ENCODE measurements at regions not wholly inside any gene's neighbourhood (a gene's known extent, or its start where the extent isn't known, plus 50 kb on each side); places are given as distances from the start of the nearest gene placed in this dataset.

DNA sequence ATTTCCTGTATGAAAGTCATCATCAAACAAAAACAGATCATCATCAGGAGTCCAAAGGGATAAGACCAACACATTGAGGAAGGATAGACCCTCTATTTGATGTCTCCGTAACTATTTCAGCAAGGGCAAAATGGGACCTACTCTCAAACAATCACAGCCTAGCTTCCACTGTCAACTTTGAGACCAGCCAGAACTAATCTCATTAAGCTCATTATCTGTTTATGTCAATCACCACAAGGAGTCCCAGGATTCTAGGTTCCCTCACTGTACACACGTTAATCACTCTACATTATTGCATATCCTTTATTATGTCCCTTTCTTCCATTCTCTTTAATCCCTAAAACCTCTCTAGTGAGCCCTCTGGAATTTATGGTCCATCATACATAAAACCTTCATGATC is 370.3 kb upstream of the LINC00305 start:
- DNase-seq = no peak

DNA sequence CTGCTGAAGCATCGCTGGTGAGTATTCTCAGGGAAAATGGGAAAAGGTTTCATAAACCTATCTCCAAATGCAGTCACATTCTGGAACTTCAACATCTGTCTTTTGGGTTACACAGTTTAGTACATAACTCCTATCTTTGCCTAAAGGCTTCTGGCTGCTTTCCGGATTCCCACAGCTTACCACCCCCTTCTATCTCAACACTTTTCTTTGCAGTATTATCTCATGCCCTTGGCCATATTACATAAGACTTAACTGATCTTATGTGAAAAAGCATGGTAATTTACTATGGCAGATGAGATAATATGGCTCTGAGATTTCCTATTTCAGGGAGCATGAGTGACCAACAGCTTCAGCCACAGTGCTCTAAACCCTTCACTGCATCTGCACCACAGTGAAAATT is 369.3 kb upstream of the LINC00305 start:
- DNase-seq = no peak

DNA sequence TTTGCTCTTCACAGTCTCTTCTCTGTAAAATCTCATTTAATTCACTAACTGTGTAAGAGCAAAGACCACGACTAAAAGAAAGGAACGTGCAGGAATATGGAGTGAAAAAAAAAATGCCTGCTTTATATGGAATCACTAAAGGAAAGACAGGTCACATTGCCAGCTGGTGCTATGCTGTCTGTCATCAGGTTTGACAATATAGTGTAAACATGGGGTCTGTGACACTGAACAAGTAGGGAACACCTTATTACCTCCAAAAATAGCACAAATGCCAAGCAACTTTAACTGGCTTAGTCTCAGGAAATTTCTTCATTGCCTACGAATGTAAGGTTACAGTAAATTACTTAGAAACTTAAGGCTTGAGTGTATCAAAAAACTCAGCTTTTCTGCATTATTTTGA is 364.5 kb upstream of the LINC00305 start:
- DNase-seq = no peak

DNA sequence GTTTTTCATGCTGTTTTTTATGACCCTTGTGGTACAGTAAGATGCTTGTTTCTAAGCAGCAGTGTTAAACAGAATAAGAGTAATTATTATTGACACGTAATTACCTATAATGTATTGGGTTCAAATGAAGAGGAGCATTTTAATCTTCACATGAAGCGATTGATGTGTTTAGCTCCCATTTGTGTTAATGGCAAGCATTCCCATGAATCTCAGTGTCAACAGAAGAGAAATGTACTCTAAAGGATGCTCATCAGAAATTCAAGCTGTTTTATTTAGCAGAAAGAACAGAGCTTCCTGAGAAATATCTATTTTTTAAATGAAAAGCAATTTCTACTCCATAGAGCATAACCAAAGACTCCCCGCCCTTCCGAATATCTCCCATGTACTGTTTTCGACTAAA is 341.3 kb upstream of the LINC00305 start:
- no peak for DNase-seq

DNA sequence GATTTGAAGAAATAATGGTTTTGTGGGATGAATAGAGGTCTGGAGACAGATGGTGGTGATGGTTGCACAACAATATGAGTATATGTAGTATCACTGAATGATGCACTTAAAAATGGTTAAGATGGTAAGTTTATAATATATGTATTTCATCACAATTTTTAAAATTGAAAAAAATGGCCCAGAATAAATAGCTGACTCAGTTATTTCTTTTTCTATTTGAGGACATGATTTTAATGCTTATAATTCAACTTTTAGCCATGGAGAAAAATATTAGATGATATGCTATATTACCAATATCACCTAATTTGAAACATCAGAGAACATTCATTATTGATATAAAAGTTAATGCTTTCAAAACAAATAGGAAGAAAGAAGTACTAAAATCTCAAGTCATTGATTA is 339.8 kb upstream of the LINC00305 start:
- no peak for DNase-seq

DNA sequence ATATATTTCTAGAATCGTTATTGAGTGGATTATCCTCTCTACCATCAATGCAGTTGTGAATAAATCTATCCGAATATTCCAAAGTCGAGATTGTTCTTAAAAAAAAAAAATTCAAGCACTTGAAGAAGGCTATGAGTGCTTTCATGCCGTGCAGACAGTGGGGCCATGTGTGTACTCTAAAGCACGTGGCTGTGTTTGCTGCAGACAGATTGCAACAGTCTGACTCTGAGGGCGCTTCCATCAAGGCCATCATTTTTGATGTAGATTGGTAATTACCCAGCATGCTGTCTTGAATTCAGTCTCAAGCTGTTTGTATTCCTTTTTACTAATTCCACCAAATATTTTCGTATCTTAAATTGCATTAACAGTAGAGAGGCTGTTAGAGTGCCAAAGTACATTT is 325.9 kb upstream of the LINC00305 start:
- DNase-seq = no peak

GRCh38 chr18:64474255-64474654 is 325.4 kb upstream of the LINC00305 start:
- no peak for DNase-seq

DNA sequence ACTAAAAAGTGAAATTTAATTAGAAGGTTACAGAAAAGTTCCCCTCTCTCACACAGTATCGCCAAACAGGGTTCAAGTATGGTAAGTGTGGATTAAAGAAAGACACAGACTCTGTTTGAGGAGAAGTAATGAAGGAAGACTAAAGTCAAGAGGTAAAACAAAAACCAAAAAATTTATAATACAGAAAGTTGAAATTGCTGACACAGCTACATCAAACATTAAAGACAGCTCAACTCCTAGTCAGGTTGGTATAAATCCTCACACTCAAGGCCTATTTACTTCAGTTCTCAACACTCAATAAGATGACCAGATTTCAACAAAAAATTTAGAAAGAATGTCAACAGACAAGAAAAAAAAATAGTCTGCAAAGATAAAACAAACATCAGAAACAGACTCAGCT is 300.5 kb upstream of the LINC00305 start:
- no peak for DNase-seq

DNA sequence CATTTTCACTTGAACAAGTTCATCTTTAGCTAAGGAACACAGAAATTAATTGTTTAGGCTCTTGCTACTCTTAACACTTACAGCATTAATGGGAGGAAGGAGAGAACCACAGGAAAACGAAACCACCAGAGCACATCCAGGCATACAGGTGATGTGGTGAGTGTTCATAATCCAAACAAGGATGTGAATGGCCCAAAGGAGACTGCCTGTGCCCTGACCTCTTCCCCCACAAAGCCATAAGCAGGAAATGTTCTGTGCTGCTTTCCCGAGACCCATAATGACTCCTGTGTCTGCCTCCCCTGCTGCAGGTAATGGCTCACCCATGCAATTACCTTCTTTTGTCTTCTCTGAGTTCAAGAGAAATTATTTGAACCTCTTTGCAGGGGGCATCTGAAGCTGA is 295.9 kb upstream of the LINC00305 start:
- DNase-seq = no peak

GRCh38 chr18:64438178-64438577 is 289.3 kb upstream of the LINC00305 start:
- no peak for DNase-seq

- no peak for DNase-seq
Observed at GRCh38 chr18:64436111-64436510, 287.2 kb upstream of the LINC00305 start.

DNA sequence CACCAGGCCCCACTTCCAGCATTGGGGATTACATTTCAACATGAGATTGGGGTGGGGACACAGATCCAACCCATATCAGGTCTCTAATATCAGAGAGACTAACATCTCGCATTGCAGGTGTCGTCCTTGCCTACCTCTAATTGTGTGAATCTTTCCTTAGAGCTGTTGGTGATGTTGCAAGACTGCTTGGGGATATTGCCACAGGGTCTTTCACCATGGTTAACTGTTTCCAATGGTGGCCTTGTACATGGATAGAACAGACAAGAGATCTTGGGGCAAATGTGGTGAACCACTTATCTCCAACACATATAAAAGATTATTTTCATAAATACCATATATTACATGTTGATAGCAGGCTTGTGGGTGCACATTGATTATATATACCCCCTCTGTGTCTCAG is 270.3 kb upstream of the LINC00305 start:
- no peak for DNase-seq

GRCh38 chr18:64416990-64417389 is 268.1 kb upstream of the LINC00305 start:
- DNase-seq = no peak

GRCh38 chr18:64415218-64415617 is 266.3 kb upstream of the LINC00305 start:
- DNase-seq = no peak

DNA sequence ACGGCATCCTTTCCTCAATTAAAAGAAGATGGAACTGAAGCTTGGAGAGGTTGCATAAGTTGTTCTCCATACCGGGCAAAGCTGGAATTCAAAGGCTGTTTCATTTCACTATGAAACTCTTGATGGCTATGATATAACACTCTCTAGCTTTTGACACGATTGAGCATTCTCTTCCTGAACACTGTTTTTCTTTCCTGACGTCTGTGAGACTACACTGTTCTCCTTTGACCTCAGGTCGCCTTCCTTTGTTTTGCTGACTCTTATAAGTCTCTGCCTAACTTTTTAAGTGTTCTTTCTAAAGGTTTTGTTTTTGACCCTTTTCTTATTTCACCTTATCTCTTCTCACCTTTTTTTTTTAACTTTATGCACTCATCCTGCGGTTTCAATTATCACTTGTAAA is 261.8 kb upstream of the LINC00305 start:
- DNase-seq = no peak

- DNase-seq = no peak
Observed at GRCh38 chr18:64409511-64409910, 260.6 kb upstream of the LINC00305 start.

GRCh38 chr18:64407606-64408005 is 258.7 kb upstream of the LINC00305 start:
- DNase-seq = peak; percentile 67

DNA sequence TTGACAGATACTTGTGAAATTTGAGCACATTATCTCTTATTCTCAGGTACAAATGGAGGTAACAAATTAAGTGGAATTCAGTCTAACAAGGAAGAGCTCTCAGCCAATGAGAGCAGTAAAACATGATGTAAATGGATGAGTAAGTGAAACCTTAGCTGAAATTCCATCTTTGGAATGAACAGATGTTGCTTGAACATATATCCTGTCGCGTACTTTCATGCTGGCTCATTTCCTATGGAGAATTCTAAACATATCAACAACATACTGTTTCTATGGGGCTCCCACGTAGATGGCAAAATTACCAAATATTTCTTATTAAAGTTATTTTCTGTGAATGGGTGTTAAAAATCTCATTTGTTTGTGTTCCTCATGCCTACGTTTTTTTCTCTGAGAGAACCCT is 256.3 kb upstream of the LINC00305 start:
- no peak for DNase-seq

GRCh38 chr18:64403784-64404503 is 255.1 kb upstream of the LINC00305 start:
- DNase-seq = no peak

- no peak for DNase-seq
Observed at GRCh38 chr18:64402636-64403035, 253.7 kb upstream of the LINC00305 start.

- DNase-seq = no peak
Observed at GRCh38 chr18:64401268-64402060, 252.6 kb upstream of the LINC00305 start.

GRCh38 chr18:64399566-64399965 is 250.7 kb upstream of the LINC00305 start:
- no peak for DNase-seq

- no peak for DNase-seq
Observed at GRCh38 chr18:64398320-64398719, 249.4 kb upstream of the LINC00305 start.

DNA sequence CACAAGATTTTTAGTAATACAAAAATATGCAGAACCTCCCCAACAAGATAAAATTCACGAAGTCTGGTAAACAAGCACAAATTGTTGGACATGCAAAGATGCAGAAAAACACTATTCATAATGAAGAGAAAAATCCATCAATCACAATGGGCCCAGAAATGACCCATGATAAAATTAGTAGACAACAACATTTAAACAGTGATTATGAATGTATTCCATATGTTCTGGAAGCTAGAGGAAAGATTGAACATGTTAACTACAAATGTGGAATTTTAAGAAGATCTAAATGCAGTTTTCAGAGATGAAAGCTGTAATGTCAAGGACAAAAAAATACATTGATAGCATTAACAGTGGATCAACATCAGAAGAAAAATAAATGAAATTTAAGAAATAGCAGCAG is 243.3 kb upstream of the LINC00305 start:
- no peak for DNase-seq

DNA sequence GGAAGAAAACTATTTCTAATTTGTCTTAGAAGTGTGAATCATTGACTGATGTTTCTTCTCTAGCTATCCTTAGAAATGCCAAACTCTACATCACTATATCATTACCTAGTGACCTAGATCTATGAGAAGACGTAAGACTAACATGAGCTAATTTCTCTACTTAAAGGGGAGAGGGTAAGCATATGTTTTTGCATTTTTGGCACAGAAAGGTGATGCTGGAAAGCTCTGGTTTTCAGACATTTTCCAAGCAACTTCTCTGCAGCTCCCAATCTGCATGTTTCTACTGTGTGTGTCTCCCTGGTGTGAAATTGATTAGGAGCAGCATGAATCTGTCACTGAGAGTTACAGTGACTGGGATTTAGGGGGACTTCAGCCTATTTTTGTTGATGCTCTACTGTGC is 235.2 kb upstream of the LINC00305 start:
- DNase-seq = no peak

Data from NCI-H774 (cell line).